ENCODE measurements at regions not wholly inside any gene's neighbourhood (a gene's known extent, or its start where the extent isn't known, plus 50 kb on each side); places are given as distances from the start of the nearest gene placed in this dataset.
"Not testable (repeated sequence)": the region's sequence is repeated elsewhere in the genome, so short reads cannot be mapped to it uniquely, and the experiment has no call there.

- DNase-seq, result no peak
These were observed 208.5 kb upstream of the FN1 start for GRCh38 chr2:215644233-215644897.

GRCh38 chr2:215638687-215639086 lies 202.8 kb upstream of the FN1 start:
- no peak for DNase-seq

GRCh38 chr2:215637651-215638050 lies 201.8 kb upstream of the FN1 start:
- no peak for DNase-seq

GRCh38 chr2:215636816-215637215 lies 200.9 kb upstream of the FN1 start:
- DNase-seq, result no peak

- no peak for DNase-seq
These were observed 199.9 kb upstream of the FN1 start for GRCh38 chr2:215635788-215636139.

- DNase-seq, result no peak
These were observed 199.4 kb upstream of the FN1 start for GRCh38 chr2:215635071-215635787.

- no peak for DNase-seq
These were observed 197.5 kb upstream of the FN1 start for GRCh38 chr2:215633360-215633759.

- no peak for DNase-seq
These were observed 195.8 kb upstream of the FN1 start for GRCh38 chr2:215631696-215632095.

- not testable (repeated sequence) for DNase-seq
These were observed 194.9 kb upstream of the FN1 start for GRCh38 chr2:215630796-215631195.

- DNase-seq, result peak in 1 of 2 experiments; percentile 3
These were observed 191.9 kb upstream of the FN1 start for GRCh38 chr2:215627771-215628170.

GRCh38 chr2:215626812-215627281 lies 191.0 kb upstream of the FN1 start:
- DNase-seq, result no peak

GRCh38 chr2:215626063-215626462 lies 190.2 kb upstream of the FN1 start:
- no peak for DNase-seq

- DNase-seq, result no peak
These were observed 189.3 kb upstream of the FN1 start for GRCh38 chr2:215625207-215625606.

GRCh38 chr2:215624423-215624829 lies 188.6 kb upstream of the FN1 start:
- no peak for DNase-seq

GRCh38 chr2:215622837-215623236 lies 187.0 kb upstream of the FN1 start:
- DNase-seq, result no peak

GRCh38 chr2:215621381-215621780 lies 185.5 kb upstream of the FN1 start:
- no peak for DNase-seq

- no peak for DNase-seq
These were observed 184.7 kb upstream of the FN1 start for GRCh38 chr2:215620528-215620927.

- DNase-seq, result no peak
These were observed 184.1 kb upstream of the FN1 start for GRCh38 chr2:215619989-215620388.

GRCh38 chr2:215619022-215619958 lies 183.4 kb upstream of the FN1 start:
- DNase-seq, result peak; percentile 8 to 11

- DNase-seq, result no peak
These were observed 182.3 kb upstream of the FN1 start for GRCh38 chr2:215618145-215618544.

GRCh38 chr2:215617060-215617824 lies 181.4 kb upstream of the FN1 start:
- DNase-seq, result no peak

GRCh38 chr2:215615803-215616174 lies 179.9 kb upstream of the FN1 start:
- no peak for DNase-seq
